OCI-LY7 (cell line): ENCODE measurements at regions not wholly inside any gene's neighbourhood (a gene's known extent, or its start where the extent isn't known, plus 50 kb on each side); places are given as distances from the start of the nearest gene placed in this dataset.

Source experiments
- EZH2phosphoT487 ChIP-seq: fragments of 200-600 bp; sonication (generic); IDR thresholded peaks from 2 replicates; pipeline ENCODE4 v1.6.1; 2018; ENCODE audit warnings: low read depth, borderline replicate concordance, mild to moderate bottlenecking, mixed run types, antibody characterized with exemption, low read length, moderate library complexity, mixed read lengths
- TF ChIP-seq, protein P1 (sequence below): fragments of 200-600 bp; sonication (generic); conservative IDR thresholded peaks from 2 replicates; pipeline ENCODE4 v1.5.1; 2014; ENCODE audit warnings: mild to moderate bottlenecking, antibody characterized with exemption, low read length, moderate library complexity, mixed read lengths

DNA sequence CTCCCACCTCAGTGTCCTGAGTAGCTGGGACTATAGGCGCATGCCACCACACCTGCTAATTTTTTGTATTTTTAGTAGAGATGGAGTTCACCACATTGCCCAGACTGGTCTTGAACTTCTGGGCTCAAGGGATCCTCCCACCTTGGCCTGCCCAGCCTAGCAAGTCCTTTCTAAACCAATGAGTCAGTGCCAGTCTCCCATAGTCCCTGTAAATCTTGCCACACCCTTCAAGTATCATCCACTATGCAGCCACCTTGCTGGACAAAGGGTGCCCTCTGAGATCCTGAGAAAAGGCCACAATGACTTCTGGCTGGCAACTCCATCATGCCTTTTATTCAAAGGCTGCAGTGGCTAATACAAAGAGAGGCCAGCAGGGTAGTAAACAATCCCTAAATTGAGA is 184.0 kb downstream of the ABHD5 start:
- TF ChIP-seq, protein P1, sequence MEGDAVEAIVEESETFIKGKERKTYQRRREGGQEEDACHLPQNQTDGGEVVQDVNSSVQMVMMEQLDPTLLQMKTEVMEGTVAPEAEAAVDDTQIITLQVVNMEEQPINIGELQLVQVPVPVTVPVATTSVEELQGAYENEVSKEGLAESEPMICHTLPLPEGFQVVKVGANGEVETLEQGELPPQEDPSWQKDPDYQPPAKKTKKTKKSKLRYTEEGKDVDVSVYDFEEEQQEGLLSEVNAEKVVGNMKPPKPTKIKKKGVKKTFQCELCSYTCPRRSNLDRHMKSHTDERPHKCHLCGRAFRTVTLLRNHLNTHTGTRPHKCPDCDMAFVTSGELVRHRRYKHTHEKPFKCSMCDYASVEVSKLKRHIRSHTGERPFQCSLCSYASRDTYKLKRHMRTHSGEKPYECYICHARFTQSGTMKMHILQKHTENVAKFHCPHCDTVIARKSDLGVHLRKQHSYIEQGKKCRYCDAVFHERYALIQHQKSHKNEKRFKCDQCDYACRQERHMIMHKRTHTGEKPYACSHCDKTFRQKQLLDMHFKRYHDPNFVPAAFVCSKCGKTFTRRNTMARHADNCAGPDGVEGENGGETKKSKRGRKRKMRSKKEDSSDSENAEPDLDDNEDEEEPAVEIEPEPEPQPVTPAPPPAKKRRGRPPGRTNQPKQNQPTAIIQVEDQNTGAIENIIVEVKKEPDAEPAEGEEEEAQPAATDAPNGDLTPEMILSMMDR = no peak
- no peak for TF ChIP-seq EZH2phosphoT487
